PC-3 (cell line): ENCODE measurements at regions not wholly inside any gene's neighbourhood (a gene's known extent, or its start where the extent isn't known, plus 50 kb on each side); places are given as distances from the start of the nearest gene placed in this dataset.

Source experiments
- EZH2 ChIP-seq: fragments of 300-600 bp; sonication (generic); IDR thresholded peaks from one replicate; pipeline ENCODE4 v1.6.1; 2017; ENCODE audit warnings: antibody characterized with exemption, mild to moderate bottlenecking, low read length; ENCODE audit not compliant: unreplicated experiment
- EZH2phosphoT487 ChIP-seq: fragments of 300-600 bp; sonication (generic); IDR thresholded peaks from 2 replicates; pipeline ENCODE4 v1.6.1; 2018; ENCODE audit warnings: mild to moderate bottlenecking, antibody characterized with exemption, low read length, borderline replicate concordance
- TF ChIP-seq, protein P1 (sequence below): fragments of 300-600 bp; sonication (generic); conservative IDR thresholded peaks from 2 replicates; pipeline ENCODE4 v1.5.1; 2017; ENCODE audit warnings: antibody characterized with exemption, low read depth, mild to moderate bottlenecking, low read length

DNA sequence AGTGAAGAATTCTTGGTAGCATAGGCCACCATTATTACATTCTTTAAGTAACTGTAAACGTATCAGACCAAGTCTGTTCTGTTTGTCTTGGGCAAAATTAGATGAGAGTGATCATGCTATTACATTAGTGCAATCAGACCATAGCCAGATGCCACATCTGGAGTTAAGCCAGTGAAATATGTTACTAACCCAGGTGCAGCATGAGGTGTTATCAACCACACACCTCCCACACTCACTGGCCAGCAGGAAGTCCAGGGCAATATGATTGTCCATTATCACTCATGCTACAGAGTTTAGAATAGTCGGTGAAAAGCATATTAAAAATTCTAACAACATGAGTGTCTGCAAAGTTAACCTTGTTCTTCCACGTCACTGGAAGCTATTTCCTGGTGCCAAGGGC, 119.4 kb downstream of the GPCPD1 start:
- TF ChIP-seq, protein P1, sequence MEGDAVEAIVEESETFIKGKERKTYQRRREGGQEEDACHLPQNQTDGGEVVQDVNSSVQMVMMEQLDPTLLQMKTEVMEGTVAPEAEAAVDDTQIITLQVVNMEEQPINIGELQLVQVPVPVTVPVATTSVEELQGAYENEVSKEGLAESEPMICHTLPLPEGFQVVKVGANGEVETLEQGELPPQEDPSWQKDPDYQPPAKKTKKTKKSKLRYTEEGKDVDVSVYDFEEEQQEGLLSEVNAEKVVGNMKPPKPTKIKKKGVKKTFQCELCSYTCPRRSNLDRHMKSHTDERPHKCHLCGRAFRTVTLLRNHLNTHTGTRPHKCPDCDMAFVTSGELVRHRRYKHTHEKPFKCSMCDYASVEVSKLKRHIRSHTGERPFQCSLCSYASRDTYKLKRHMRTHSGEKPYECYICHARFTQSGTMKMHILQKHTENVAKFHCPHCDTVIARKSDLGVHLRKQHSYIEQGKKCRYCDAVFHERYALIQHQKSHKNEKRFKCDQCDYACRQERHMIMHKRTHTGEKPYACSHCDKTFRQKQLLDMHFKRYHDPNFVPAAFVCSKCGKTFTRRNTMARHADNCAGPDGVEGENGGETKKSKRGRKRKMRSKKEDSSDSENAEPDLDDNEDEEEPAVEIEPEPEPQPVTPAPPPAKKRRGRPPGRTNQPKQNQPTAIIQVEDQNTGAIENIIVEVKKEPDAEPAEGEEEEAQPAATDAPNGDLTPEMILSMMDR, result no peak
- TF ChIP-seq EZH2, result no peak
- no peak for TF ChIP-seq EZH2phosphoT487
